Aorta (tissue), 5 donors: ENCODE measurements at regions not wholly inside any gene's neighbourhood (a gene's known extent, or its start where the extent isn't known, plus 50 kb on each side); places are given as distances from the start of the nearest gene placed in this dataset.

Experiments
- ATAC-seq: fragments of 200-7000 bp; cut with Tn5 transposase; one replicate; pipeline ENCODE4 v1.9.1; 2022; ENCODE audit warnings: moderate library complexity; ENCODE audit not compliant: low FRiP score
- DNase-seq, 2 donors: peaks; one replicate each; pipeline ENCODE4 v3.0.0-alpha.2; 2020
- H3K27ac ChIP-seq, 2 donors: one replicate each; pipeline ENCODE4 v1.5.1; 2013; ENCODE audit warnings: low read length in 2 of 2, mild to moderate bottlenecking in 2 of 2, moderate library complexity in 2 of 2, control low read depth in 1 of 2, inconsistent platforms in 1 of 2, low read depth in 1 of 2
- H3K27me3 ChIP-seq, 2 donors: one replicate each; pipeline ENCODE4 v1.6.1; 2013; ENCODE audit warnings: control low read depth in 1 of 2, low read length in 1 of 2, mild to moderate bottlenecking in 1 of 2, moderate library complexity in 1 of 2; ENCODE audit not compliant: insufficient read depth in 2 of 2, control insufficient read depth in 1 of 2
- H3K36me3 ChIP-seq, 2 donors: one replicate each; pipeline ENCODE4 v1.6.1; 2013; ENCODE audit warnings: control low read depth in 1 of 2, low read length in 1 of 2, mild to moderate bottlenecking in 1 of 2; ENCODE audit not compliant: insufficient read depth in 2 of 2, control insufficient read depth in 1 of 2
- H3K4me1 ChIP-seq, 2 donors: one replicate each; pipeline ENCODE4 v1.6.1; 2013; ENCODE audit warnings: low read length in 2 of 2, control low read depth in 1 of 2, mild to moderate bottlenecking in 1 of 2, moderate library complexity in 1 of 2; ENCODE audit not compliant: insufficient read depth in 2 of 2, control insufficient read depth in 1 of 2
- H3K4me3 ChIP-seq, 2 donors: one replicate each; pipeline ENCODE4 v1.5.1; 2013; ENCODE audit warnings: low read length in 2 of 2, control low read depth in 1 of 2, mild to moderate bottlenecking in 1 of 2
- H3K9me3 ChIP-seq: one replicate; pipeline ENCODE4 v1.6.1; 2013; ENCODE audit warnings: mild to moderate bottlenecking, low read length; ENCODE audit not compliant: control insufficient read depth
- WGBS, 2 donors: extraction: QIAGEN DNeasy Blood & Tissue Kit; methylation state at CpG; one replicate each; pipeline ENCODE4 v1.1.7; 2013; 5-methylcytosine and 5-hydroxymethylcytosine counted together
- intact Hi-C, 2 donors: fragments of 100-400 bp; cut with DNase I; formaldehyde crosslinking; loops; one replicate each; pipeline versions ENCODE4 v1.14.2 to v1.15.0; 2022
- donor health status: healthy with polysubstance abuse.
- donor health status: Bipolar disorder and iron deficiency.
- donor health status: DM: no; HTN: no; CAD: no.
- donor health status: DM: no; HTN: no; CAD: no.
- donor health status: DM: yes; HTN: yes; CAD: no.

DNA sequence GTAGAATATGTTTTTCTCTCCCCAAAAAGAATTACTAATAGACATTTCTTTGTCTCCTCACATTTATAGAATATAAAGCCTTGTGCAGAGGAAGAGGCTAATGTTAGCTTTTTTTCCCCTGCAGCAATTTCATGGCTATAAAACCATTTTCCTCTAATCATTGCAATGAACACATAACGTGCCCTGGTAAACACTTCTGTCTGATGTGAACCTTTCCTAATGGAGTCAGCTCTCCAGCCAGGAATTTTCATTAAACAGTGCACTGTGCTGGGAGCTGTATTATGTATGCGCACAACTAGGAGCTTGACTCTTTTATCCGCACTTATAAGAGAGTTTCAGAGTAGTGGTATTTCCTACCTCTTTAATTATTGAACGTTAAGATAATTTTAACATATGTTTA is 63.9 kb upstream of the SPATS2L start:
- Histone ChIP-seq H3K36me3 (no peaks in the 10 kb centered on the region), H3K4me3 (no peak overlapping the region), H3K4me1 (no peaks in the 10 kb centered on the region), H3K9me3 (peaks cover 3% of the 10 kb centered on the region), H3K27me3 (no peaks in the 10 kb centered on the region), H3K27ac (no peak overlapping the region)
- DNase-seq (no peak), ATAC-seq (no peak)
- 57 to 62% methylated on average over 4 of the region's 4 CpGs for WGBS, 2 donors
- intact Hi-C loops, result no loop called here

DNA sequence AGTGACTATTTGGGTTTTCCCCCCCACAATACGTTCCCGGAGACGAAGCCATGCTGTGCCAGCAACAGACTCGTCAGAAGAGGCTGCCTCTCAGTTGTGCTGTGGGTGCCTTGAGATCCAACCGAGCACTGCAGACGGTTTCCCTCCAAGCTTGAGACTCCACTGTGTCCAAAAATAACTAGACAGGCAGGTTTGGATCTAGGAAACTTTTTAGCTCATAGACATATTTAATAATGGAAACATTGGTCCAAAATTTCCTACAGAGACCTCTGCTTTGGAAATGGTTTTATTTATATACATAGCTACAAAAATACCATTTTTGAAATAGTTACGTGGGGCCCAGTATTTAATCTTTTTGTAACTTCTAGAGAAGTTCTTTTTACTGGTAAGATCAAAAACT is 63.1 kb upstream of the SPATS2L start:
- intact Hi-C loops, result no loop called here
- Histone ChIP-seq H3K4me1 (no peaks in the 10 kb centered on the region), H3K4me3 (peak overlapping the region in 1 of 2 donors; percentile 11), H3K27ac (no peak overlapping the region), H3K36me3 (no peaks in the 10 kb centered on the region), H3K9me3 (peaks cover 1% of the 10 kb centered on the region), H3K27me3 (no peaks in the 10 kb centered on the region)
- ATAC-seq (no peak), DNase-seq (no peak)
- 3 to 8% methylated on average over 7 of the region's 7 CpGs for WGBS, 2 donors

DNA sequence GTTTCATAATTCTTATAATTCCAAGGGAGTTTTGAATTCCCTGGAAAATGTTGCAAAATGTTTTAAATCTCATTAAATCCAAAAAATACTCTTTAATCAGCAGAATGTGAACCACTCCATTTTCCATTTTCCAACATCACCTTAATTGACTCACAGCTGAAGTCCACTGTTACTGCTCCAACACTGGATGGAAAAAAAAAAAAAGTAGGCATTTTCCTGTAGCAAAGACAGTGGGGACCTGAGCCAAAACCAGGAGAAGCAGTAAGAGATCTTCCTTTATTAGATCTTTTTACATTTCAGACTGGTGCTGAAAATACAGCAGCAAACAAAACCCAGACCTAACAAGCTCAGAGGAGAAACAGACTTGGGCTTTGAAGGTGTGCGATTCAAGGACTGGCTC is 62.4 kb upstream of the SPATS2L start:
- intact Hi-C loops, result no loop called here
- ATAC-seq (no peak), DNase-seq (no peak)
- Histone ChIP-seq H3K4me1 (no peaks in the 10 kb centered on the region), H3K27me3 (no peaks in the 10 kb centered on the region), H3K36me3 (no peaks in the 10 kb centered on the region), H3K27ac (no peak overlapping the region), H3K4me3 (no peak overlapping the region), H3K9me3 (peaks cover 1% of the 10 kb centered on the region)
- WGBS, 2 donors, result 82 to 92% methylated on average over 1 of the region's 1 CpG

DNA sequence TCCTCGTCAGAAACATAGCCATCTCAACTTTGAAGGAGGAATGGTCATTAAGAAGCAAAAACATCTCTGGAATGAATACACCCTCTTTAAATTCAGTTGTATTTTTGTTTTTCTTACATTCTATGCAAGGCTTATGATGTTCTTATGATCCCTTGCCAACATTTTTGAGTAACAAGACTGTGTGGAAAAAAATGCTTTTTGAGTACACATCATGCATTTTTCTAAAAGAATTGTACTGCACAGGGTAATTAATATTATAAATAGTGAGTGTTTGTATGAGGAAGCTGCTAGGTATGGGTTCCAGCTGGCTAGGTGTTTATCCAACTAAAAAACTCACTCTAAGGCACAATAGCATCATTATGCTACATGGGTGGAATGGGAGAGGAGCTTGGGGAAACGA is 59.0 kb upstream of the SPATS2L start:
- Histone ChIP-seq H3K27ac (no peak overlapping the region), H3K4me1 (no peaks in the 10 kb centered on the region), H3K9me3 (no peaks in the 10 kb centered on the region), H3K4me3 (no peak overlapping the region), H3K36me3 (no peaks in the 10 kb centered on the region), H3K27me3 (no peaks in the 10 kb centered on the region)
- WGBS, 2 donors, result 50 to 59% methylated on average over 2 of the region's 2 CpGs
- intact Hi-C loops, result no loop called here
- no peak for DNase-seq
- ATAC-seq, result no peak

DNA sequence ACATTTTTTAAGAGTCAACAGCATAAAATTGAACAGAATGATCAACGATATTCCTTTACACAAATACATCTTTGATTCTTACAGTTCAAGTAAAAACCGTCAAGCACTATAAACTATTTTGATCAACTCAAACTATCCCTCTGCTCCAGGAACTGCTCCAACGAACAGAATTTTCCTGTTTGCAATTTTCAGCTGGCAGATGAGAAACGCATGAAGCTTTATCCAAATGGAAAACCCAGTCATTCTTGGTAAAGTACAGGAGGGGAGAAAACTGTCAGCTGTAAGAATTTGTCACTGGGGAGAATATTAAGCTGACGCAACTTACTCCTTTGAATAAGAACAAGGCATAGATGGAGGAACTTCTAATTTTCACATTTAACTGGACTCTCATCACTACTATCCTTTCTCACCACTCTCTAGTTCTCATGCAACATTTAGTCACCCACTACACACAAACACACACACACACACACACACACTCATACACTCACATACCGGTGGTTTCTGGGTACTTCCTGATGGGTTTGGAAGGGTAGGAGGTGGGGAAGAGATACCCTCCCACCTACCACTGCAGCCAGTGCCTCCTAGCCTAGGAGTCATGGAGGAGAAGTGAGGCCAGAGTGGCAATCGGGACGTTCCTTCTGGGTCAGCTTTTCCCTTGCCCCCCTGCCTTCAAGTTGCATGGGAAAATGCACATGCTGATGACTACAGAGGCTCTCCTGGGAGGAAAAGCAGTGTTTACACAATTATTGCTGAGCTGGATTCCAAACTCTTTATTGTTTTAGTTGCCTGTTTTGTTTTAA is 54.0 kb upstream of the SPATS2L start:
- intact Hi-C loops, result no loop called here
- no peak for DNase-seq
- Histone ChIP-seq H3K9me3 (no peaks in the 10 kb centered on the region), H3K27me3 (no peaks in the 10 kb centered on the region), H3K4me3 (no peak overlapping the region), H3K27ac (no peak overlapping the region), H3K4me1 (no peaks in the 10 kb centered on the region), H3K36me3 (no peaks in the 10 kb centered on the region)
- no peak for ATAC-seq
- WGBS, 2 donors, result 38 to 42% methylated on average over 8 of the region's 8 CpGs

DNA sequence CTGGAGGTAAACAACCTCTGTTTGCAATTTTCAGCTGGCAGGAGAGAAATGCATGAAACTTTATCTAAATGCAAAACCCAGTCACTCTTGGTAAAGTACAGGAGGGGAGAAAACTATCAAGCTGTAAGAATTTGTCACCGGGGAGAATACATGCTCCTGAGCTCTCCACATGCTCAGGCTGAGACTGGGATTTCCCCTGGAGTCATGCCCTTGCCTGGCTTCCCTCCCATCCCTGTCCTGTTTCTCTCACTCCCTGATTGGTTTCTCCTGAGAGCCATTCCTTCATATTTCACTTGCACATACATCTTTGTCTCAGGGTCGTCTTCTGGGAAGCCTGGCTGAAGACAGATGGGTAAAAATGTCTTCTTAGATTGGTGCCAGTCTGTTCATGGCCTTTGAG is 52.9 kb upstream of the SPATS2L start:
- no peak overlapping the region for H3K27ac ChIP-seq
- no peak overlapping the region for H3K4me3 ChIP-seq
- ATAC-seq (no peak), DNase-seq (no peak)
- H3K4me1 ChIP-seq, result no peaks in the 10 kb centered on the region
- no peaks in the 10 kb centered on the region for H3K9me3 ChIP-seq
- intact Hi-C loops, result no loop called here
- H3K36me3 ChIP-seq, result no peaks in the 10 kb centered on the region
- no peaks in the 10 kb centered on the region for H3K27me3 ChIP-seq
- 14 to 15% methylated on average over 2 of the region's 2 CpGs for WGBS, 2 donors

DNA sequence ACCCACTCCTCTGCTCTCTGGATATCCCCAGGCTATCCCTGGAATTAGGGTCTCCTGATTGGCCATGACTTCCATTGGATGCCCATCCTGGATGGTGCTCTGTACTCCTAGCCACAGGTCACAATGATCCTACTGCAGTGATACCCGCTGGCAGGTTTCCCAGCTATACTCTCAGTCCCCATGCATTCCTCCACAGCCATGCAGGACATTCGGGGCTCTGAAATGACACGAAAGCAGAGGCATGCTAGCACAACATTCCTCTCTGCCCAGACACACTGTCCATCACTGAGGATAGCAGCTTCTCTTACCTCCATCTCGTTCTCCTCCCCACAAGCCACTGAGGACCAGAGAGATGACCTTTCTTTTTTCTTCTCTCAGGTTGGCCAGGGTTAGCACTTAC is 51.7 kb upstream of the SPATS2L start:
- DNase-seq, result no peak
- H3K4me1 ChIP-seq, result no peaks in the 10 kb centered on the region
- no peak for ATAC-seq
- H3K9me3 ChIP-seq, result no peaks in the 10 kb centered on the region
- WGBS, 2 donors, result 91 to 92% methylated on average over 4 of the region's 4 CpGs
- no peak overlapping the region for H3K4me3 ChIP-seq
- no peak overlapping the region for H3K27ac ChIP-seq
- H3K36me3 ChIP-seq, result no peaks in the 10 kb centered on the region
- no peaks in the 10 kb centered on the region for H3K27me3 ChIP-seq
- intact Hi-C loops, result no loop called here

DNA sequence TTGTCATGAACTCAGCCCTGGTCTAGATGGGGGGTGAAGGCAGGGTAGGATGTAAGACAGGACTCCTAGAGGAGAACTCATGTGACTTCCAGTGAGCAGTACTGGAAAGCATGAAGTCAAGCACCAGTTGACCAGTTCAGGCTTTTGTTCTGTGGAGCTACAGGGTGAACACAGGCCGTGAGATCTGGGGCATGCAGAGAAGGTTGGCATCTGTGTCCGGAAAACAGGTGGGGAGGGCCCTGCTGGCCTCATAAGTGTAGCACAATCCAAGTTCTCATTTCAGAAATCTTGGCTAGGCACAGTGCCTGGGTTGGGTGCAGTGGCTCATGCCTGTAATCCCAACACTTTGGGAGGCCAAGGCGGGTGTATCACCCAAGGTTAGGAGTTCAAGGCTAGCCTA is 50.9 kb upstream of the SPATS2L start:
- Histone ChIP-seq H3K27ac (no peak overlapping the region), H3K36me3 (no peaks in the 10 kb centered on the region), H3K9me3 (no peaks in the 10 kb centered on the region), H3K27me3 (no peaks in the 10 kb centered on the region), H3K4me3 (no peak overlapping the region), H3K4me1 (no peaks in the 10 kb centered on the region)
- ATAC-seq, result no peak
- intact Hi-C loops, result no loop called here
- WGBS, 2 donors, result 58 to 68% methylated on average over 3 of the region's 3 CpGs
- no peak for DNase-seq
